ENCODE measurements at regions not wholly inside any gene's neighbourhood (a gene's known extent, or its start where the extent isn't known, plus 50 kb on each side); places are given as distances from the start of the nearest gene placed in this dataset.

- DNase-seq, result no peak
These were observed 51.2 kb downstream of the FOXL3 start for GRCh38 chr7:340979-341694.

DNA sequence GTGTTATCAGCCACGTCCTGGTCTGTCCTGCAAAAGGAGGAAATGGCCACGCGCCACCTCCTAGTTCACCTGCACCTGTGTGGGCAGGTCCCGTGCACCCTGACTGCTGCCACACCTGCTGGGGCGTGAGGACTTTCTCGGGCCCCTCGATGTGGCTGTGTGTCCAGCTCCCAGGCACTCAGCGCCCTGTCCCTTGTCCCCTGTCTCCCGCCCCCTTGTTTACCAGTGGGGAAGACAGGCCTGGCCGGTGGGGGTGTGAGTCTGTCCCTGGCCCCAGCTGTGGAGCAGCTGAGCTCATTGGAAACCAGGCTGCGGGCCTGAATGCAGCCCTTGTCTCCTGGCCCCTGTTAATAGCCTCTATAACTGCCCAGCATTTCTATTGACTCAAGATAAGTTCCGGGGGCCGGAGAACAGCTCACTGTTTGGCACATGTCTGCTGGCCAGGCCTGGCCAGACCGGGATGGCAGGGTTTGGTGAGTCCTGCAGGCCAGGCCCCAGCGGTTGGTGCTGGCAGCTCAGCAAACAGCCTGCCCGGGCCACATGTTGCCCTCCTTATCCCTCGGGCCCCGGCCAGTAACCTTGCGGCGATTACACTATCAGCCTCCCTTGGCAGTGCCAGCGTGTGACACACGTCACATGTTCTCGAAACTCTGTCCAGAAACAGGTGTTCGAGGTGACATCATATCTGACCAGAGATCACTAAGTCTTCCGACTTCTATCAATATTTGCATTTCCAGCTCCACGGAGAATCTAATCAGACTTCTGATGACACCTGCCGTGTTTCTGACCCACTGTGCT, 52.1 kb downstream of the FOXL3 start:
- DNase-seq, result no peak

DNA sequence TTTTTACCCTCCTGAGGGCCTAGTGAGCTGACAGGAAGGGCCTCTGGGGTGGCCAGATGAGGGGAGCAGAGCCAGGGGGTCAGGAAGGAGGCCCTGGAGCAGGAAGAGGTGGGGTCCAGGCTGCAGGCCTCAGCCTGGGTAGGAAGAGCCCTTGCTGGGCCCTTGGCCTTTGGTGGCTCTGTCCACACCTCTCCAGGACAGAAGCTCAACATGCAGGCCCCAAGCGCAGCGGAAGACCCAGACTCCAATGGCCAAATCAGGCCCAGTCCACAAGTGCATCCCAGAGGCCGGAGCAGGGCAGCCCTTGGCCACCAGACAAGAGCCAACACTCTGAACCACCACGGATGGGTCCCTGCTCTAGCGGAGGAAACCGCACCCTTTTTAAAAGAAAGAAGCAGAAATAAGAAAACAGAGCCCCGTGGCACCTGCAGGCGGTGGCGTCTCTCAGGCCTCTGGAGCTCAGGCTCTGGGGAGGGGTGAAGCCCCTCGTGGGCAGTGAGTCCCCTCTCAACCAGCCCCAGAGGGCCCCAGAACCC, 52.8 kb downstream of the FOXL3 start:
- no peak for DNase-seq

DNA sequence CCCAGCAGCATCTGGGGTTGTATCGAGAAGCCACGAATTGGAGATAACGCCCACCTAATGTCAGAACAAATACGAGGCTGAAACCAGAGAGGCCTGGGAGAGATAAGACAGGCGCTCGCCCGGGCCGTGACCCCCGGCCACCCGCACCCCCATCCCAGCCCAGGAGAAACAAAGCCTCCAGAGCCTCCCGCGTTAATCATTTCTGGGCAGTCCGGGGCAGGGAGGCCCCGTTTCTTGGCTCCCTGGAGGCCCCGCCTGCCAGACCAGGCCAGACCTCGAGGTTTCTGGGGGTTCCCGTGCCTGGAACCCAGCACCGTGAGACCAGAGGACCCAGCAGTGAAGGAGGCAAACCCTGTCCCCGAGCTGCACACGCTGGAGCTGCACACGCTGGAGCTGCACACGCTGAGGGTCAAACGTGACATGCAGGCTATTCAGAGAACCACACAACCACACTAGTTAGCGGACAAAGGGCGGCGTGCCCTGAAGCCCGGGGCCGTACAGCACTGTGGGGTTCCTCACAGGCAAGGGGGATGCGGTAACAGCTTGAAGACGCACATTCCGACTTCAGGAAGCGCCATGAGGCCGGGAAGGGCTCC, 53.4 kb downstream of the FOXL3 start:
- DNase-seq, result no peak

DNA sequence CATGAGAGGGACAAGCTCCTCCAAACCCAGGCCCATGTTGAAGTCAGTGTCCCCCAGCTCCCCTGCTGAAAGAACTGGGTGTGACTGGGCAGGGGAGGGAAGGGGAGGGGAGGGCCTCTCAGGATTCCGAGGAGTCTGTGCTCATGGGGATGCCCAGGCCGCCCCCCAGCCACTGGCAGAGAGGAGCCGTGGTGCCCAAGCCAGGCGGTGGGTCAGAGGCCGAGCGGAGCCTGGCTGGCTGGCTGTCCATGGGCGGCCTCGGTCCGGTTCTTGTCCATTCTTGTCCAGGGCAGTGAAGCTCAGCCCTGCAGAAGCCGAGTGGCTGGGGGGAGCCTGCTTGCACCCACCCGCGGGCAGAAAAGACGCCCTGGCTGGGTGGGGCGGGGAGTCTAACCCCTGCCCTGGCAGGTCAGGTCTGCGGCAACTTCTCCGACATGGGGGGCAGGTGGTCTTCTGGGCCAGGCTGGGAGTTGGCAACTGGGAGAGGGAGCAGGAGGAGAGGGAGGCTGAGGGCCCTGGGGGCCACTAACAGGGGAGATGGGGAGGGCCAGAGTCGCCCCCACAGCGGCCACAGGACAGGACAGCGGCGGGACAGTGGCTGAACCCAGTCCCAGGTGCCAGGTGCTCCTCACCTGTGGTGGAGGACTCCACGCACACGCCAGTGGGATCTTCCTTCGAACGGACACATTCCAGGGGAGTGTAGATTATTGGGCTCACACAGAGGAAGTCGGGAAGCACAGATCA, 54.1 kb downstream of the FOXL3 start:
- DNase-seq, result no peak

- DNase-seq, result no peak
These were observed 54.6 kb downstream of the FOXL3 start for GRCh38 chr7:344608-344994.

GRCh38 chr7:346116-346898, 56.3 kb downstream of the FOXL3 start:
- DNase-seq, result no peak

DNA sequence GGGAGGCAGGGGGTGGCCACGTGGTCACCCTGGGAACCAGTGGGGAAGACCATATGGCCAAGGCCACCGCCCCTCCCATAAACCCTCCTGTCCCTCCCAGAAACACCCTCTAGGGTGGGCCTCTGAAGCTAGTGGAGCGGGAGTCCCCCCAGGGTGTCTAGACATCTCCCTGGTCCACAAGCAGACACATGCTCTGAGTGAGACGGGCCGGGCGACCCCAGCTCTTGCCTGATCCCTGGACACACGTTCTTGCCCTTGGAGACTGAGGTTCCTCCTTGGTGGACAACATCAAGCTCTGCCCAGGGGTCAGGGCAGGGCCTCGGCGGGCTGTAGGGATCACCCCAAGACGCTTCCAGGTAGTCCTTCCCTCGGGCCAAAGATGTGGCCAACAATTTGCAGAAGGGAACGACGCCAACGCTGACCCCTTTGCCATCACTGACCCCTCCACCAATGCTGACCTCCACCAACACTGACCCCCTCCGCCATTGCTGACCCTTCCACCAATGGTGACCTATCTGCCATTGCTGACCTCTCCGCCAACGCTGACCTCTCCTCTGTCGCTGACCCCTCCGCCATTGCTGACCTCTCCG, 57.1 kb downstream of the FOXL3 start:
- no peak for DNase-seq

GRCh38 chr7:347644-348479, 57.9 kb downstream of the FOXL3 start:
- DNase-seq, result no peak

- no peak for DNase-seq
These were observed 58.5 kb downstream of the FOXL3 start for GRCh38 chr7:348480-348844.

DNA sequence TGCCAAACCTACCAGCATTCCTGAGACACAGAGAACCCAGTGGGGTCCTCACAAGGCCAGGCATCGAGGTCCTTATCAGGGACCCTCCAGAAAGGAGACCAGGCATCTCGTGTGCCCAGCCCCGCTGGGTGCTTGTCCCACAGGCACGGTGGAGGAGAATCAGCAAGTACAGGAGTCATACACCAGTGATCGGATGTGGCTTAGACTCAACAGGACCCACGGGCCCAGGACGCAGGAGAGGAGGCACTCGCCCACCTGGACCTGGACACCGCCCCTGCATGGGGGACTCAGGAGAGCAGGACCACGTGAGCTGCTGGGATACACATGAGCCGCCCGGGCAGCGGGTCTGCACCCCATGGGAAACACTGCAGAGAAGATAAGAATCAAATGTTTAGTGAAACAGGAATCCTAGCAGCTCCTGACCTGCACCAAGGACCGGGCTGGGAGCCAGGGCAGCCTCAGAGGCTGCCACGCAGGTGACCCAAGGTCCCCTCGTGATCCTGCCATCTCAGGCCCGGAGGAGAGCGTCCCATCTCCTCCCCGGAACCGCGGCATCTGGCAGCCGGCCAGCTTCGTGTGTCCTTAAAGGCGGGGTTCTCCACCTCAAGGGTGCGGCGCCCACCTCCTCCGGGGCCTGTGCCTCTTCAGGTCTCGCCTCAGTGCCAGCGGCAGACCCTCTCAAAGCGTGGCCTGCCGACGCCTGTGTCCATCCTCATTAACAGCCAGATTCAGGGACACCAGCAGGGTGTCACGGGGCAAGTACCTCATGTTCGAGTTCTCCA, 59.2 kb downstream of the FOXL3 start:
- DNase-seq, result no peak

DNA sequence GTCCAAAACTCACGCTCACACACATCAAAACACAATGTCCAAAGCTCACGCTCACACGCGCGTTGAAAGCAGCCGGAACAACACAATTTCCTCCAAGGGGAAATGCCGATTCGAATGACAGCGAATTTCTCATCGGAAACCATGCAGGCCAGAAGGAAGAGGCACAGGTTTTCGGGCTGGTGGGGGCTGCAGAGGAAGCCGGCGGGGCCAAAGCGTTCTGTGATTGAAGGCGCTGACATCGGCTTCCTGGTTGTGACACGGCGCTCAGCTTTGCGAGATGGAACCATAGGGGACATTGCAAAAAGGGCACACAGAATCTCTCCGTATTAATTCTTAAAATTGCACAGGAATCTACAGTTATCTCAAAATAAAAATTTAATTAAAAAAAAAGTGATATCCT, 61.3 kb downstream of the FOXL3 start:
- peak; percentile 85 for DNase-seq

DNA sequence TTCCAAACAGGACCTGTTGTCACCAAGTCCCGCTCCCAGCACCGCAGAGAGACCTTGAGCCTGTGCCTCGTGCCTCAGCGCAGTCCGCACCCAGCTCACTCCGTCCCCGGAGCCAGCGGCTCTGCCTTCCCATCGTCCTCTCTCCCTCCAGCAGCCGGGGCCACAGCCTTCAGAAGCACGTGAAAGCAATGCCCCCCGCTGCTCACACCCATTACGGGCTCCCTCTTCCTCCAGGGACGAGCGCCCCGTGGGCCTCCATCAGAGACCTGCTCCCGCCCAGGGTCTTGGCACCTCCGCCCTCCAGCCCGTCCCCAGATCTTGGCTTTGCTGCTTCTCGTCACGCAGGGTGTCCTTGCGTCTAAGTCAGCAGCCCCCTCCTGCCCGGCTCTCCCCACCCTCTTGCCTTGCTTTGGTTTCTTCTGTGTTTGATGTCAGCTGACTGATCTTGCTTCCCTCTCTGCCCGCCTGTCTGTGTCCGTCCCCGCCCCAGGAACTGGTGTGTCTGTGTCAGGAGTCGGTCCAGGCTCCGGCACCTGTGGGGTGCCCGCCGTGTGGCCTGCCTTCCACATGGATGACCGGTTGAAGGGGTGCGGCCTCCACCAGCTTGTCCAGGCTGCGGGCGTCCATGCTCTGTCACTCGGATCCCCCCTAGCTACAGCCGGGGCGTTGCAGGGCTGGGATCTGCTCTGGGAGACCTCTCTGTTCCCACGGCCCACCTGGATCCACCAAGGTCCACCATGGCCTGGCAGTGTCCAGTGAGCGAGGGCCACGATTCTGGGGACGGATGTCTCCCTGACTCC, 61.9 kb downstream of the FOXL3 start:
- peak; percentile 28 for DNase-seq

GRCh38 chr7:353746-354325, 63.9 kb downstream of the FOXL3 start:
- peak; percentile 66 for DNase-seq

- DNase-seq, result peak; percentile 35
These were observed 64.9 kb downstream of the FOXL3 start for GRCh38 chr7:354597-355470.

DNA sequence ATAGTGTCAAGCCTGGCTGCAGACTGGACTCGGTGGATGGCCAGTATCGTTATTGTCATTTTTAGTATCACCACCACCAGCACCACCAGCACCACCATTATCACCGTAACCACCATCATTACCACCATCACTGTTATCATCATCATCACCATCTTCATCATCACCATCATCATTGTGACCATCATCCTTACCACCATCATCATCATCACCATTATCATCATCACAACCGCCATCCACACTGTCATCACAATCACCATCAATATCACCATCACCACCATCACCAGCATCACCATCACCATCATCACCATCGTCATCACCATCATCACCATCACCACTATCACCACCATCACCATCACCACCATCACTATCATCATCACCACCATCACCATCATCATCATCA, 65.6 kb downstream of the FOXL3 start:
- DNase-seq, result no peak

GRCh38 chr7:356087-356486, 66.1 kb downstream of the FOXL3 start:
- DNase-seq, result no peak
